Panc1 (cell line): ENCODE measurements at regions not wholly inside any gene's neighbourhood (a gene's known extent, or its start where the extent isn't known, plus 50 kb on each side); places are given as distances from the start of the nearest gene placed in this dataset.

Source experiments
- ATAC-seq: fragments of 200-7000 bp; cut with Tn5 transposase; 2 replicates; pipeline ENCODE4 v1.9.1; 2020; ENCODE audit warnings: mild to moderate bottlenecking, moderate library complexity
- BruUV-seq: library from RNA; stranded (reverse); fragments of 400-500 nt; replicated peaks from 2 replicates; lab custom pipeline; 2021; lab: Mats Ljungman, UMichigan
- CTCF ChIA-PET: fragments of 300-600 bp; sonication (Branson Sonifier 250); formaldehyde crosslinking; loops from one replicate; lab custom pipeline; 2022; ENCODE audit warnings: antibody characterized with exemption; lab: Charles Lee
- POLR2A ChIA-PET: fragments of 300-600 bp; sonication (Branson Sonifier 250); formaldehyde crosslinking; loops from one replicate; lab custom pipeline; 2022; ENCODE audit warnings: antibody characterized with exemption; lab: Charles Lee
- DNase-seq: peaks from one replicate; pipeline ENCODE4 v3.0.0-alpha.2; 2010; ENCODE audit warnings: low read depth, low spot score
- H3K27ac ChIP-seq: 2 replicates; pipeline ENCODE4 v1.5.1; 2011; ENCODE audit warnings: mild to moderate bottlenecking, low read length, inconsistent platforms
- H3K27me3 ChIP-seq: fragments of 200-500 bp; sonication (Bioruptor generic); 2 replicates; pipeline ENCODE4 v1.6.0; 2014; ENCODE audit warnings: low read length, inconsistent platforms; ENCODE audit not compliant: control insufficient read depth, insufficient read depth
- H3K36me3 ChIP-seq: fragments of 200-500 bp; sonication (Bioruptor generic); 2 replicates; pipeline ENCODE4 v1.5.1; 2014; ENCODE audit warnings: inconsistent platforms, mild to moderate bottlenecking, low read length, moderate library complexity; ENCODE audit not compliant: control insufficient read depth, insufficient read depth
- H3K4me1 ChIP-seq: 2 replicates; pipeline ENCODE4 v1.5.1; 2011; ENCODE audit warnings: inconsistent platforms, mild to moderate bottlenecking, low read length, moderate library complexity; ENCODE audit not compliant: control insufficient read depth, insufficient read depth
- H3K4me3 ChIP-seq, 2 experiments: 2 replicates each; pipeline ENCODE4 v1.5.1; 2011 to 2012; ENCODE audit warnings: low read depth in 2 of 2, low read length in 2 of 2, mild to moderate bottlenecking in 2 of 2, inconsistent platforms in 1 of 2, moderate library complexity in 1 of 2
- H3K9me3 ChIP-seq: fragments of 200-500 bp; sonication (Bioruptor generic); 2 replicates; pipeline ENCODE4 v1.5.1; 2014; ENCODE audit warnings: low read depth, mild to moderate bottlenecking, inconsistent platforms, low read length, moderate library complexity; ENCODE audit not compliant: control insufficient read depth, insufficient read depth
- CTCF ChIP-seq: fragments of 450-650 bp; IDR thresholded peaks from 2 replicates; pipeline ENCODE4 v1.5.1; 2017; ENCODE audit warnings: mild to moderate bottlenecking
- POLR2AphosphoS5 ChIP-seq: IDR thresholded peaks from 2 replicates; pipeline ENCODE4 v1.6.1; 2012; ENCODE audit warnings: mild to moderate bottlenecking, low read depth, low read length, moderate library complexity
- REST ChIP-seq, 2 experiments: IDR thresholded peaks; 2 replicates each; pipeline ENCODE4 v1.6.1; 2011 to 2012; ENCODE audit warnings: low read depth in 2 of 2, control low read depth in 1 of 2, low read length in 1 of 2, mild to moderate bottlenecking in 1 of 2, moderate library complexity in 1 of 2; ENCODE audit not compliant: insufficient read depth in 1 of 2
- SIN3A ChIP-seq: IDR thresholded peaks from 2 replicates; pipeline ENCODE4 v1.6.1; 2012; ENCODE audit warnings: low read depth, mild to moderate bottlenecking, low read length, moderate library complexity, borderline replicate concordance; ENCODE audit not compliant: insufficient read depth
- TCF7L2 ChIP-seq: IDR thresholded peaks from 2 replicates; pipeline ENCODE4 v1.6.1; 2011; ENCODE audit warnings: mild to moderate bottlenecking, low read depth, low read length, inconsistent platforms
- in situ Hi-C: cut with HindIII; loops from 2 replicates; pipeline ENCODE4 v1.10.0; 2016; ENCODE audit warnings: low sequenced_read_pairs, low pct_unique_long_range_greater_than_20kb
- intact Hi-C: fragments of 100-400 bp; cut with micrococcal nuclease; formaldehyde crosslinking; loops from one replicate; pipeline ENCODE4 v1.10.0; 2022; ENCODE audit not compliant: unreplicated experiment

- Histone ChIP-seq H3K27me3 (no peaks in the 10 kb centered on the region), H3K4me1 (no peaks in the 10 kb centered on the region), H3K27ac (no peak overlapping the region), H3K4me3 (no peak overlapping the region), H3K9me3 (no peaks in the 10 kb centered on the region), H3K36me3 (no peaks in the 10 kb centered on the region)
- ATAC-seq (no peak), DNase-seq (no peak)
- POLR2A ChIA-PET, result no interaction called here
- no TSS peak for BruUV-seq
- CTCF ChIA-PET, result no interaction called here
- intact Hi-C loops, result no loop called here
- TF ChIP-seq CTCF, result no peak
- TF ChIP-seq POLR2AphosphoS5, result no peak
- no peak for TF ChIP-seq TCF7L2
- TF ChIP-seq SIN3A, result no peak
- TF ChIP-seq REST (IDR thresholded peaks at IDR 0.05; ENCODE audit: insufficient read depth in 1 of 2, low read depth in 2 of 2, low read length in 1 of 2), result no peak
- in situ Hi-C loops, result no loop called here
Measured at GRCh38 chr12:97940629-97941028, 478.0 kb downstream of the RMST start.

GRCh38 chr12:97941686-97942354 is 479.2 kb downstream of the RMST start:
- intact Hi-C loops, result no loop called here
- no TSS peak for BruUV-seq

More at GRCh38 chr12:97941686-97942354, 479.2 kb downstream of the RMST start:
- no peak for TF ChIP-seq REST (IDR thresholded peaks at IDR 0.05; ENCODE audit: insufficient read depth in 1 of 2, low read depth in 2 of 2, low read length in 1 of 2)
- no peak for TF ChIP-seq TCF7L2
- TF ChIP-seq SIN3A, result no peak
- TF ChIP-seq CTCF, result no peak
- TF ChIP-seq POLR2AphosphoS5, result no peak
- ChIA-PET CTCF (no interaction called here), POLR2A (no interaction called here)
- Histone ChIP-seq H3K4me3 (no peak overlapping the region), H3K36me3 (no peaks in the 10 kb centered on the region), H3K27ac (no peak overlapping the region), H3K27me3 (no peaks in the 10 kb centered on the region), H3K4me1 (no peaks in the 10 kb centered on the region), H3K9me3 (no peaks in the 10 kb centered on the region)
- no peak for DNase-seq
- in situ Hi-C loops, result no loop called here
- ATAC-seq, result no peak
